GM18511 (cell line): ENCODE measurements at regions not wholly inside any gene's neighbourhood (a gene's known extent, or its start where the extent isn't known, plus 50 kb on each side); places are given as distances from the start of the nearest gene placed in this dataset.

ENCODE experiments used
- ATAC-seq: cut with Tn5 transposase; IDR thresholded peaks from one replicate; pipeline ENCODE4 v1.9.1; 2021; ENCODE audit warnings: mild to moderate bottlenecking, moderate library complexity; ENCODE audit not compliant: unreplicated experiment

GRCh38 chr5:173468821-173469251 lies 140.6 kb upstream of the STC2 start:
- ATAC-seq: no peak

DNA sequence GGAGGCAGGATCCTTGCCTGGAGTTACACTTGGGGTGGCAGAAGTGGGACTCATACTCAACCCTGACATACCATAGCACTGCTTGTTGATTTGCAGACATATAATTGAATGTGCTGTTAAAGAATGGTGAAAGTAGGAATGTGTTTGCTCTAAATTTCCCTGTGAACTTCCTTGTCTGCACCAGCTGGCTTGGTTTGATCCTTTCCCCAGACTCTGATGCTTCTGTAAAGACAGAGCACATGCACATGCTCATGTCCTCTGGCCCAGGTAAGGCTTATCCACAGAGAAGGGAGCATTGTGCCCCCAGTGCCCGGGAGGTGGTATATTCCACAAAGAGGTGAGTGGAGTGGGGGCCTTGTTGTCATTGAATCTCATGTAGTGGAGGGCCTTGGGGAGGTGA lies 138.0 kb upstream of the STC2 start:
- ATAC-seq: no peak

- ATAC-seq: no peak
Observed at GRCh38 chr5:173464813-173465212, 136.6 kb upstream of the STC2 start.

DNA sequence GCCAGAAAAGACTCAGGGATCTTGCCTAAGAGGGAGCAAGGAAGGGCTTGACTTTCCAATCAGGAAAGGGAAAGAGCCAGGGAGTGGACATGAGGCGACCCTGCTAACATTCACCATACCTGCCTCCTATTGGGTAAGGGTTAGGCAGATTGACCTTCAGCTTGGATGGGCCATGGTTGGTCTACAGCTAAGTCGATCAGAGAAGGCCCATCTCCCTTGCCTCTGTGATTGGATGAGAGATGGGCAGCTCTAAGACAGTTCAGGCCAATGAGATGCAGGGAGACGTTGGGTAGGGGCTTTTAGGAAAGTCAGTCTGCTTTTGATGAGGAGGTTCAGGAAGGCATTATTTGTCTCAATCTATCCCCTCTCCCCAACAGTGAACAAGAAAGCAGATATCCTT lies 135.0 kb upstream of the STC2 start:
- ATAC-seq: no peak

DNA sequence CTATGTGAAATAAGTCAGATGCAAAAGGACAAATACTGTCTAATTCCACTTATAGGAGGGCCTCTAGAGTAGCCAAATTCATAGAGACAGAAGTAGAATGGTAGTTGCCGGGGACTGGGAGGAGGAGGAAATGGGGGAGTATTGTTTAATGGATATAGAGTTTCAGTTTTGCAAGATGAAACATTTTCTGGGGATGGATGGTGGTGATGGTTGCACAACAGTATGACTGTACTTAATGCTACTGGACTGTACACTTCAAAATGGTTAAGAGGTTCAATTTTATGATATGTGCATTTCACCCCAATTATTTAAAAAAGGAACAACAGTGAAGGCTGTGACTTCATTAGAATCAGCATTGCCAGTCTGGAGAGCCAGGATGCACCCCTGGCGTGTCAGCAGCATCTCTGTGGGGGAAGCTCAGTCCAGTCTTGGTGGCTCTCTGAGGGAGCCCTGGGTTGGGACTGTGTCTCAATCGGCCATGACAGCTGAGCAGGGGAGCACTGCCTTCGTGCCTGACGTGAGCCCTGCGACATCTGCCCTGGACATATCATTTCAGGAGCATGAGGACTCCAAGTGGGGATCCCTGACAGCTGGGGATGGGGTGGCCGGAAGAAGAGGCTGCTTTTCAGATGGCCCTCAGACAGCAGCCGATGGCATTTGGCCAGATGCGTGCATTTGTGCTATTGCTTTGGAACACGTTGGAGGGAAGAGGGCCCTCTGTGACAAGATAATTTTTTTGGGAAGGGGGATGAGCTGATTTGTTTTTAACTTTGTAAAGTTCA lies 130.8 kb upstream of the STC2 start:
- no peak for ATAC-seq

DNA sequence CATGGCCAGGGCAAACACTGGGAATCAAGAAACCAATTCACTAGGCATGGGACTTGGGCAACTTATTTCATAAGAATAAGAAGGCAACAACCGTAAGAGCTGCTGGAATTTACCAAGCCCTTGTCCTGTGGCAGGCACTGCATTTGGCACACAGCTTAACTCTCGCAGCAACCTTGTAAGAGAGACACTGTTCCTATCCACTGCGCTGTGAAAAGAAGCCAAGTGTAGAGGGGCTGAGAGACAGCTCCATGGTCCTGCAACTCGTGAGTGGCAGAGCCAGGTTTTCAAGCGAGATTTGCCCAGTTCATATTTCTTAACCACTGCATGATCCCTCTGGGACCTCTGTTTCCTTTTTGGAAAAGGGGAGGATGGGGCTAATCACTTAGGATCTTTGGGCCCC lies 129.3 kb upstream of the STC2 start:
- no peak for ATAC-seq

GRCh38 chr5:173456751-173457171 lies 128.5 kb upstream of the STC2 start:
- ATAC-seq: no peak

- no peak for ATAC-seq
Observed at GRCh38 chr5:173456181-173456580, 128.0 kb upstream of the STC2 start.

DNA sequence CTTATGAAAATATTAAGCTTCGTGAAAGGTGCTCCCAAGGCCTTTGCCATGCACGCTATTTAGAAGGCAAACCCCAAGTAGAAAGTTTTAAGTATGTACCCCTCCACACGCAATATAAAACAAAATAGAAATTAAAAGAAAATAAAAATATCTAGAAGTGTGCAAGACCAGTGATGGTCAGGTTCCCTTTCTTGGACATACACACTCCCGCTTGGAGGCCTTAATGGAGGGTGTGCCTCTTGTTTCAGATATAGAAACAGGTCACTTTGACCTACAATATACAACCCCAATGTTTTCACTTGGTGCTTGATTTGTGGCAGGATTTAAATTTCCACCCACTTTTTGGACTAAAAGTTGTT lies 127.4 kb upstream of the STC2 start:
- no peak for ATAC-seq

DNA sequence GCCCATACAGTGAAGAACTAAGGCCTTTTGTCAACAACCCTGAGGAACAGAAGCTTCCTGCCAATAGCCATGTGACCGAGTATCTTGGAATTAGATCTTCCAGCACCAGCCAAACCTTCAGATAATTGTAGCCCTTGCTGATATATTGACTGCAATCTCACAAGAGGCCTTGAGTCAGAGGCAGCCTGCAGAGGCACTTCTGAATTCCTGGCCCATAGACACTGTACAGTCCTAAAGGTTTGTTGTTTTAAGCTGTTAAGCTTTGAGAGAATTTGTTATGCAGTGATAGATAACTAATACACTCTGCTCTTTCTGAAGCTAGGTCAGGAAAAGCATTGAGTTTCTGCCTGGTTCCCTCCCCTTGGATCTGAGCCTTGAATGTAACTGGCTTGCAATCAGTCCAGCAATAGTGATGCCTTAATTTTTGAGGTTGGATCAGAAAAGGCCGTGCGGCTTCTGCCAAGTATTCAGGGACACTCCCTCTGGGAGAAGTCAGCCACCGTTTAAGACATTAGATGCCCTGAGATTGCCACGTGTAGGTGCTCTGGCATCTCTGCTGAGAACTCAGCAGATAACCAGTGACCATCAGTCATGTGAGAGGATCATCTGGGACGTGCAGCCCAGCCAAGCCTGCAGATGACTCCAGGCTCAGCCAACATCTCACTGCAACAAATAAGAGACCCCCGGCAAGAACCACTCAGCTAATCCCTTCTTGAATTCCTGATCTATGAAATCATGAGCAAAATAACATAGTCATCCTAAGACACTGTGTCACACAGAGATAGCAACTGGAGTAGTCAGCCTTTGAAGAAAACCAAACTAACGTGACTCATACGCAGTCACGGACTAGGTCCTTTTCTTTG lies 126.8 kb upstream of the STC2 start:
- no peak for ATAC-seq

GRCh38 chr5:173454361-173454735 lies 126.1 kb upstream of the STC2 start:
- no peak for ATAC-seq

- no peak for ATAC-seq
Observed at GRCh38 chr5:173453167-173453566, 125.0 kb upstream of the STC2 start.

- no peak for ATAC-seq
Observed at GRCh38 chr5:173452119-173452905, 124.1 kb upstream of the STC2 start.

DNA sequence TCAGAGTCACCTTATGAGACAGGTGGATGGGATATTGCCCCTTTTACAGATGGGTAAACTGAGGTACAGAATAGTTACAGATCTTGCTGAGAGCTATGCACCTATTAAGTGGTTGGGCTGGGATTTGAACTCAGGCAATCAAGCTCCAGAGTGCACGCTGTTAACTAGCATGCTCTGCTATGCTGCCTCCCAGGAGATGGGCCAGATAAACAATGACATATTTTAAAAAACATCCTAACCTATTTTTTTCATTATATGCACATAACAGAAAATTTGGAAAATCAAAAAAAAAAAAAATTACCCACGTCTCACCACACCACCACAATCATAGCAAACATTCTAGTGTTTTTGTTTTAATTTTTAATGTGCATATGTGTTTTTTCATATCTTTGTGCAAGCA lies 123.4 kb upstream of the STC2 start:
- ATAC-seq: no peak

DNA sequence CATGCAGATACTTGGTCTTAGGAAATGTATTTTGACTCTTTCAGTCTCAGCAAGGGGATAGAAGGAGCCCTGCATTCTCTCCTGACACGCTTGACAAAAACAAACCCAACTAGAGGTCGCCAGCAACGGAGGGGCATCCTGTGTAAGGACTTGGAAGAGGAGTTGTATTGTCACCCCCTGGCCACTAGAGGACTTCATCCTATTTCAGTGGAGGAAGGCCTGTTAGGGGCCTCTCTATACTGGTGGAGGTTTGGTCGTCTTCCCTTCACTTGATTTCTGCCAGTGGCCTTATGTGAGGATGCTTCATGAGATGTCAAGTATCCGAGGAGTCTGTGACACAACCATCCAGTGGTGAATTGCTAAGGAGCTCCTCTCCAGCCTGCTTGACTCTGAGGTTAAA lies 122.8 kb upstream of the STC2 start:
- peak; percentile 54 for ATAC-seq

- ATAC-seq: no peak
Observed at GRCh38 chr5:173450188-173450587, 122.0 kb upstream of the STC2 start.

DNA sequence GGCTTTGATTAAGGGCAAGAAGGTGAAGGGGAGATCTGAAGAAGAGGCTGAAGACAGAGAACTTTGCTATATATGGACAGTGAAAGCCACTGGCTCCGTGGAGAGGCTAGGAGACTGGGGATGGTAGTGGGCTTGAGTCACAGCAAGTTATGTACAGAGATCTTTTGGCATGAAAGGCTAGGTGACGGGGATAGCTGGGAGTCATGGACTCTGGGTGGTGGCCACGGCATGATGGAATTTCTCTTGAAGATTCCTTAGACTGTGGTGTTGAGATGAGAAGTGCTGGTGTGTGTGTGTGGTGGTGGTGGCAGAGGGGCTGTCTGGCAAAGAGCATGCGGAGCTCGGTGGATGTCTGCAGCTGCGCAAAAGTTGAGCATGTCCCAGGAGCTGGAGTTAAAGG lies 120.6 kb upstream of the STC2 start:
- ATAC-seq: no peak

DNA sequence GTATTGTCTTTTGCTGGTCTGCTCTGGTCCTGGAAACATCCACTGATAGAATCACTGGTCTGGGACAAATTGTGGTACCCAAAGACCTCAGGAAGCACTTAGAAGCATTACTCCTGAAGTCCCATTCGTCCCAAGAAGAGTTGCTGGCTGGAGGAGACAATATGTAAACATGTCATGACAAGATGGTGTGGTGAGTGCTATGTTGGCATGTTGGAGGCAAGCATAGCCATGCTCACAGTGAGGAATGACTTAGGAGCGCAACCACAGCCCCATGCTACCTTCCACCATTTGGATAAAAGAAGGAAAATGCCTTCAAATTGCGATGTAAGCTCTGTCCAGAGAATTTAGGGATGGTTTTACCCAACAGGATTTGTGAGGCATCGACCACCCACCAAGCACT lies 115.8 kb upstream of the STC2 start:
- ATAC-seq: no peak

DNA sequence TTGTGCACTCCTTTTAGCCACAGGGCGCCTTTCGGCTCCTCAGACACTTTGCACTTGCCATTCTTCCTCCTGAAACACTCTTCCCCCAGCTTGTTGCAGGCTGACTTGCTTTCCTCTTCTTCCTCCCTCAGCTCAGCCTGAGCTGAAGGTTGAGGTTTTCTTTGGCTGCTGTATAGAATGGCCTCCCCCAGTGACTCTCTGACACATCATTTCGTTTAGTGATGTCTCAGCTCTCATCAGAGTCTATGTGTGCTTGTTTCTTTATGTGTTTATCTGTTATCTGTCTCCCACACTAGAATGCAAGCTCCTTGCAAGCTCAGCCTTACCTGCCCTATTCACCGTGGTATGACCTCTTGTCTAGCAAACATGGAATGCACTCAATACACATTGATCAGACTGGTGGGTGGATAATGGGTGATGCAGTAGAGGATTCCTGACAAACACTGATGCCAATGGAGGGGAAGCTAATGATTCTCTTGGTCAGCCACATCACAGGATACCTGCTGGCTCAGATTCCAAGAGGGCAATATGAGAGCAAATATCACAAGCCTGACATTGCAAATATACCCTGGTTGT lies 112.9 kb upstream of the STC2 start:
- ATAC-seq: no peak

DNA sequence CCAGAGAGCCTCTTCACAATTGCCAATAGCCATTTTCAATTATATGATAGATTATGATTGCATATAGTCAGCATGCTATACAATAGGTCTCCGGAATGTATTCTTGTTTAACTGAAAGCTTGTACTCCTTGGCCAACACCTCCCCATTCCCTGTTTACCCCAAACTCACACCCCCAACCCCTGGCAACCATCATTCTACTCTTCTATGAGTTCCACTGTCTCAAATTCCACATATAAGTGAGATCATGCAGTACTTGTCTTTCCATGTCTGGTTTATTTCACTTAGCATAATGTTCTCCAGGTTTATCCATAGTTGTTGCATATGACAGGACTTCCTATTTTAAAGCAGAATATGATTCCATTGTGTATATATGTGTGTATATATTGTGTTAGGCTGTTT lies 110.7 kb upstream of the STC2 start:
- no peak for ATAC-seq

- ATAC-seq: no peak
Observed at GRCh38 chr5:173435447-173435846, 107.2 kb upstream of the STC2 start.
